Panc1 (cell line): ENCODE measurements at regions not wholly inside any gene's neighbourhood (a gene's known extent, or its start where the extent isn't known, plus 50 kb on each side); places are given as distances from the start of the nearest gene placed in this dataset.

Experiments
- ATAC-seq: fragments of 200-7000 bp; cut with Tn5 transposase; 2 replicates; pipeline ENCODE4 v1.9.1; 2020; ENCODE audit warnings: mild to moderate bottlenecking, moderate library complexity
- BruUV-seq: library from RNA; stranded (reverse); fragments of 400-500 nt; replicated peaks from 2 replicates; lab custom pipeline; 2021; lab: Mats Ljungman, UMichigan
- CTCF ChIA-PET: fragments of 300-600 bp; sonication (Branson Sonifier 250); formaldehyde crosslinking; loops from one replicate; lab custom pipeline; 2022; ENCODE audit warnings: antibody characterized with exemption; lab: Charles Lee
- POLR2A ChIA-PET: fragments of 300-600 bp; sonication (Branson Sonifier 250); formaldehyde crosslinking; loops from one replicate; lab custom pipeline; 2022; ENCODE audit warnings: antibody characterized with exemption; lab: Charles Lee
- DNase-seq: peaks from one replicate; pipeline ENCODE4 v3.0.0-alpha.2; 2010; ENCODE audit warnings: low read depth, low spot score
- H3K27ac ChIP-seq: 2 replicates; pipeline ENCODE4 v1.5.1; 2011; ENCODE audit warnings: mild to moderate bottlenecking, low read length, inconsistent platforms
- H3K27me3 ChIP-seq: fragments of 200-500 bp; sonication (Bioruptor generic); 2 replicates; pipeline ENCODE4 v1.6.0; 2014; ENCODE audit warnings: low read length, inconsistent platforms; ENCODE audit not compliant: control insufficient read depth, insufficient read depth
- H3K36me3 ChIP-seq: fragments of 200-500 bp; sonication (Bioruptor generic); 2 replicates; pipeline ENCODE4 v1.5.1; 2014; ENCODE audit warnings: inconsistent platforms, mild to moderate bottlenecking, low read length, moderate library complexity; ENCODE audit not compliant: control insufficient read depth, insufficient read depth
- H3K4me1 ChIP-seq: 2 replicates; pipeline ENCODE4 v1.5.1; 2011; ENCODE audit warnings: inconsistent platforms, mild to moderate bottlenecking, low read length, moderate library complexity; ENCODE audit not compliant: control insufficient read depth, insufficient read depth
- H3K4me3 ChIP-seq, 2 experiments: 2 replicates each; pipeline ENCODE4 v1.5.1; 2011 to 2012; ENCODE audit warnings: low read depth in 2 of 2, low read length in 2 of 2, mild to moderate bottlenecking in 2 of 2, inconsistent platforms in 1 of 2, moderate library complexity in 1 of 2
- H3K9me3 ChIP-seq: fragments of 200-500 bp; sonication (Bioruptor generic); 2 replicates; pipeline ENCODE4 v1.5.1; 2014; ENCODE audit warnings: low read depth, mild to moderate bottlenecking, inconsistent platforms, low read length, moderate library complexity; ENCODE audit not compliant: control insufficient read depth, insufficient read depth
- POLR2AphosphoS5 ChIP-seq: IDR thresholded peaks from 2 replicates; pipeline ENCODE4 v1.6.1; 2012; ENCODE audit warnings: mild to moderate bottlenecking, low read depth, low read length, moderate library complexity
- SIN3A ChIP-seq: IDR thresholded peaks from 2 replicates; pipeline ENCODE4 v1.6.1; 2012; ENCODE audit warnings: low read depth, mild to moderate bottlenecking, low read length, moderate library complexity, borderline replicate concordance; ENCODE audit not compliant: insufficient read depth
- TCF7L2 ChIP-seq: IDR thresholded peaks from 2 replicates; pipeline ENCODE4 v1.6.1; 2011; ENCODE audit warnings: mild to moderate bottlenecking, low read depth, low read length, inconsistent platforms
- in situ Hi-C: cut with HindIII; loops from 2 replicates; pipeline ENCODE4 v1.10.0; 2016; ENCODE audit warnings: low sequenced_read_pairs, low pct_unique_long_range_greater_than_20kb
- intact Hi-C: fragments of 100-400 bp; cut with micrococcal nuclease; formaldehyde crosslinking; loops from one replicate; pipeline ENCODE4 v1.10.0; 2022; ENCODE audit not compliant: unreplicated experiment
- TF ChIP-seq, protein P1 (sequence below), 2 experiments: IDR thresholded peaks; 2 replicates each; pipeline ENCODE4 v1.6.1; 2011 to 2012; ENCODE audit warnings: low read depth in 2 of 2, control low read depth in 1 of 2, low read length in 1 of 2, mild to moderate bottlenecking in 1 of 2, moderate library complexity in 1 of 2; ENCODE audit not compliant: insufficient read depth in 1 of 2
- TF ChIP-seq, protein P2 (sequence below): fragments of 450-650 bp; IDR thresholded peaks from 2 replicates; pipeline ENCODE4 v1.5.1; 2017; ENCODE audit warnings: mild to moderate bottlenecking

DNA sequence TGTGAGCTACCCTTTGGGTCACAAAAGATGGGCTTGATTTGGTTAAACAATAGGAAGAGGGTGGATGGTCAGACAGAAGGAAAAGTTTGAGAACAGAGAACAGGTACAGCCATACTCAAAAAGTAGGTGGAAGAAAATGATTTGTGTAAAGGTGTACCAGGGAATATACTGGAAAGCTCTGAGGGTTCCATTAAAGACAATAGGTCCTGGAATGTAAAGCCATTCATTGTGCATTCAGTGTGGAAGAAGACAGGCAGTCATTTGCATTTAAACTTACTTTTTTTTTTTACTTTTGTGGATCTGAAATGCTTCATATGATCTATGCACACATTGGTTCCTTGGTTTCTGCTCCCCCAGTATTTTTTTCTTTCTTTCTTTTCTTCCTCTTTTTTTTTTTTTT is 581.4 kb upstream of the PIK3C3 start:
- CTCF ChIA-PET = no interaction called here
- POLR2A ChIA-PET = no interaction called here
- TF ChIP-seq POLR2AphosphoS5 = no peak
- TF ChIP-seq, protein P1, sequence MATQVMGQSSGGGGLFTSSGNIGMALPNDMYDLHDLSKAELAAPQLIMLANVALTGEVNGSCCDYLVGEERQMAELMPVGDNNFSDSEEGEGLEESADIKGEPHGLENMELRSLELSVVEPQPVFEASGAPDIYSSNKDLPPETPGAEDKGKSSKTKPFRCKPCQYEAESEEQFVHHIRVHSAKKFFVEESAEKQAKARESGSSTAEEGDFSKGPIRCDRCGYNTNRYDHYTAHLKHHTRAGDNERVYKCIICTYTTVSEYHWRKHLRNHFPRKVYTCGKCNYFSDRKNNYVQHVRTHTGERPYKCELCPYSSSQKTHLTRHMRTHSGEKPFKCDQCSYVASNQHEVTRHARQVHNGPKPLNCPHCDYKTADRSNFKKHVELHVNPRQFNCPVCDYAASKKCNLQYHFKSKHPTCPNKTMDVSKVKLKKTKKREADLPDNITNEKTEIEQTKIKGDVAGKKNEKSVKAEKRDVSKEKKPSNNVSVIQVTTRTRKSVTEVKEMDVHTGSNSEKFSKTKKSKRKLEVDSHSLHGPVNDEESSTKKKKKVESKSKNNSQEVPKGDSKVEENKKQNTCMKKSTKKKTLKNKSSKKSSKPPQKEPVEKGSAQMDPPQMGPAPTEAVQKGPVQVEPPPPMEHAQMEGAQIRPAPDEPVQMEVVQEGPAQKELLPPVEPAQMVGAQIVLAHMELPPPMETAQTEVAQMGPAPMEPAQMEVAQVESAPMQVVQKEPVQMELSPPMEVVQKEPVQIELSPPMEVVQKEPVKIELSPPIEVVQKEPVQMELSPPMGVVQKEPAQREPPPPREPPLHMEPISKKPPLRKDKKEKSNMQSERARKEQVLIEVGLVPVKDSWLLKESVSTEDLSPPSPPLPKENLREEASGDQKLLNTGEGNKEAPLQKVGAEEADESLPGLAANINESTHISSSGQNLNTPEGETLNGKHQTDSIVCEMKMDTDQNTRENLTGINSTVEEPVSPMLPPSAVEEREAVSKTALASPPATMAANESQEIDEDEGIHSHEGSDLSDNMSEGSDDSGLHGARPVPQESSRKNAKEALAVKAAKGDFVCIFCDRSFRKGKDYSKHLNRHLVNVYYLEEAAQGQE (IDR thresholded peaks at IDR 0.05; ENCODE audit: insufficient read depth in 1 of 2, low read depth in 2 of 2, low read length in 1 of 2) = no peak
- TF ChIP-seq, protein P2, sequence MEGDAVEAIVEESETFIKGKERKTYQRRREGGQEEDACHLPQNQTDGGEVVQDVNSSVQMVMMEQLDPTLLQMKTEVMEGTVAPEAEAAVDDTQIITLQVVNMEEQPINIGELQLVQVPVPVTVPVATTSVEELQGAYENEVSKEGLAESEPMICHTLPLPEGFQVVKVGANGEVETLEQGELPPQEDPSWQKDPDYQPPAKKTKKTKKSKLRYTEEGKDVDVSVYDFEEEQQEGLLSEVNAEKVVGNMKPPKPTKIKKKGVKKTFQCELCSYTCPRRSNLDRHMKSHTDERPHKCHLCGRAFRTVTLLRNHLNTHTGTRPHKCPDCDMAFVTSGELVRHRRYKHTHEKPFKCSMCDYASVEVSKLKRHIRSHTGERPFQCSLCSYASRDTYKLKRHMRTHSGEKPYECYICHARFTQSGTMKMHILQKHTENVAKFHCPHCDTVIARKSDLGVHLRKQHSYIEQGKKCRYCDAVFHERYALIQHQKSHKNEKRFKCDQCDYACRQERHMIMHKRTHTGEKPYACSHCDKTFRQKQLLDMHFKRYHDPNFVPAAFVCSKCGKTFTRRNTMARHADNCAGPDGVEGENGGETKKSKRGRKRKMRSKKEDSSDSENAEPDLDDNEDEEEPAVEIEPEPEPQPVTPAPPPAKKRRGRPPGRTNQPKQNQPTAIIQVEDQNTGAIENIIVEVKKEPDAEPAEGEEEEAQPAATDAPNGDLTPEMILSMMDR = no peak
- no peak for TF ChIP-seq SIN3A
- no peak for TF ChIP-seq TCF7L2
- in situ Hi-C loops (no loop called here), intact Hi-C loops (no loop called here)
- H3K9me3 ChIP-seq = no peaks in the 10 kb centered on the region
- H3K27ac ChIP-seq = no peak overlapping the region
- ATAC-seq = no peak
- no peak for DNase-seq
- H3K4me1 ChIP-seq = no peaks in the 10 kb centered on the region
- no TSS peak for BruUV-seq
- H3K36me3 ChIP-seq = no peaks in the 10 kb centered on the region
- no peaks in the 10 kb centered on the region for H3K27me3 ChIP-seq
- no peak overlapping the region for H3K4me3 ChIP-seq

DNA sequence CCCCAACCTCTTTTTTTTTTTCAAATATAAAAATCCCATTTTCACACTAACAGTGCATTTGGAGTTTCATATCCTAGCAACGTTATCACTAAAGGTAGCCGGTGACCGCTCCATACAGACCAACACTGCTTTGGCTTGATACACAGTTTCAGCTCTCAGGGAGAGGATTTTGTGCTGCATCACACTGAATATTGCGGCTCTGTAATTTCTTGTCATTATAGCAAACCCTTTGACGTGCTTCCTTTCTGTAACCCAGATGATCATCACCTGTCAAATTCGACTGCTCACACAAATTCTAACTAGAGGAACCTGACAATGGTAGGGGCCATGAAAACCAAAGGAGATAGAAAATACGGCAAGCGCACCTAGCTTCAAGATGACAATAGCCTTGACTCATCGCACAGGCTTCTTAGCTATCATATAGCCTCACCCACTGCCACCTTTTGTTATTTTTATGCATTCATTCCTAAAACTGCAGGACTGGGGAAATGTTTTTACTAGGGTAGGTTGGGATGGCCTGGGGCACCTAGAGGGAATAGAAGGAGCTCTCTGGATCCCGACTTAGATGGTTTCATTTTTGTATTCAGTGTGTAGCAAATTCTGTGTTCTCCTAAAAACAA is 582.9 kb upstream of the PIK3C3 start:
- no TSS peak for BruUV-seq
- ChIA-PET CTCF (no interaction called here), POLR2A (no interaction called here)
- no peaks in the 10 kb centered on the region for H3K27me3 ChIP-seq
- no peaks in the 10 kb centered on the region for H3K9me3 ChIP-seq
- ATAC-seq (no peak), DNase-seq (no peak)
- H3K4me1 ChIP-seq = no peaks in the 10 kb centered on the region
- in situ Hi-C loops = no loop called here
- no peak overlapping the region for H3K4me3 ChIP-seq
- no peak for TF ChIP-seq TCF7L2
- no peak for TF ChIP-seq SIN3A
- TF ChIP-seq, protein P2 = no peak
- TF ChIP-seq, protein P1 (IDR thresholded peaks at IDR 0.05; ENCODE audit: insufficient read depth in 1 of 2, low read depth in 2 of 2, low read length in 1 of 2) = no peak
- no peak for TF ChIP-seq POLR2AphosphoS5
- no peak overlapping the region for H3K27ac ChIP-seq
- H3K36me3 ChIP-seq = no peaks in the 10 kb centered on the region
- intact Hi-C loops = no loop called here
